Peyer's patch (tissue), 4 donors: ENCODE measurements at regions not wholly inside any gene's neighbourhood (a gene's known extent, or its start where the extent isn't known, plus 50 kb on each side); places are given as distances from the start of the nearest gene placed in this dataset.

Experiments used
- POLR2A ChIP-seq, 2 donors: fragments of 450-650 bp; IDR thresholded peaks; one replicate each; pipeline ENCODE4 v1.5.1; 2017; ENCODE audit warnings: antibody characterized with exemption in 2 of 2, mild to moderate bottlenecking in 2 of 2, moderate library complexity in 2 of 2
- TF ChIP-seq, protein P1 (sequence below), 6 experiments: fragments of 450-650 bp in 4 of 6; fragments of 200-600 bp in 2 of 6; sonication (generic) in 1 of 6; IDR thresholded peaks; one replicate each; pipeline ENCODE4 v1.5.1; 2017 to 2019; ENCODE audit warnings: antibody characterized with exemption in 6 of 6, mild to moderate bottlenecking in 3 of 6, moderate library complexity in 1 of 6

DNA sequence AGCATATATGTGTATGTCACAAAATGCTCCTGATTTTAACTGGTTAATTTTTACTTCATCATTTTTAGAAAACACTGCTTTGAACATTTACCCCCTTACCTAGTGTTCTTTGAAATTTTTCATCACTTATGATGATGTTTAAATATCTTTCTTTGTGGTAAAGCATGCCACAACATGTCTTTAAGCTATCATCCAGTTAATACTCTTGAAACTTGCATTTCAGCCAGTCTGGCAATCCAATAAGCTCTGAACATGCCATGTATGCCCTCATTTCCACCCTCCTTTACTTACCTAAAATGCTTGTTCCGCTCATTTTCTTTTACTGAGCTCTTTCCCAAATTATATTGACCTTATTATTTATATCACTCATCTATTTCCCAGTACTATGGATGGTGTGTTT is 581.2 kb downstream of the RAPGEF2 start:
- TF ChIP-seq, protein P1, sequence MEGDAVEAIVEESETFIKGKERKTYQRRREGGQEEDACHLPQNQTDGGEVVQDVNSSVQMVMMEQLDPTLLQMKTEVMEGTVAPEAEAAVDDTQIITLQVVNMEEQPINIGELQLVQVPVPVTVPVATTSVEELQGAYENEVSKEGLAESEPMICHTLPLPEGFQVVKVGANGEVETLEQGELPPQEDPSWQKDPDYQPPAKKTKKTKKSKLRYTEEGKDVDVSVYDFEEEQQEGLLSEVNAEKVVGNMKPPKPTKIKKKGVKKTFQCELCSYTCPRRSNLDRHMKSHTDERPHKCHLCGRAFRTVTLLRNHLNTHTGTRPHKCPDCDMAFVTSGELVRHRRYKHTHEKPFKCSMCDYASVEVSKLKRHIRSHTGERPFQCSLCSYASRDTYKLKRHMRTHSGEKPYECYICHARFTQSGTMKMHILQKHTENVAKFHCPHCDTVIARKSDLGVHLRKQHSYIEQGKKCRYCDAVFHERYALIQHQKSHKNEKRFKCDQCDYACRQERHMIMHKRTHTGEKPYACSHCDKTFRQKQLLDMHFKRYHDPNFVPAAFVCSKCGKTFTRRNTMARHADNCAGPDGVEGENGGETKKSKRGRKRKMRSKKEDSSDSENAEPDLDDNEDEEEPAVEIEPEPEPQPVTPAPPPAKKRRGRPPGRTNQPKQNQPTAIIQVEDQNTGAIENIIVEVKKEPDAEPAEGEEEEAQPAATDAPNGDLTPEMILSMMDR (IDR thresholded peaks at IDR 0.05): no peak
- TF ChIP-seq POLR2A (IDR thresholded peaks at IDR 0.05): no peak
